WTC11 (cell line): ENCODE measurements at regions not wholly inside any gene's neighbourhood (a gene's known extent, or its start where the extent isn't known, plus 50 kb on each side); places are given as distances from the start of the nearest gene placed in this dataset.

Source experiments
- ATAC-seq: fragments of 200-7000 bp; cut with Tn5 transposase; 2 replicates; pipeline ENCODE4 v1.10.0; 2021; ENCODE audit warnings: mild to moderate bottlenecking, moderate library complexity
- CTCF ChIA-PET: fragments of 300-600 bp; sonication (Branson Sonifier 250); formaldehyde crosslinking; loops from one replicate; lab custom pipeline; 2021; ENCODE audit warnings: antibody characterized with exemption; lab: Charles Lee
- POLR2A ChIA-PET: fragments of 350-600 bp; sonication (Branson Sonifier 250); formaldehyde crosslinking; loops from one replicate; lab custom pipeline; 2021; ENCODE audit warnings: antibody characterized with exemption; lab: Charles Lee
- DNase-seq: peaks from one replicate; pipeline ENCODE4 v3.0.0; 2021; ENCODE audit warnings: low spot score
- H3K27ac Mint-ChIP-seq: 2 replicates; pipeline ENCODE4 v1.8.0; 2021; ENCODE audit warnings: mixed read lengths
- H3K27me3 Mint-ChIP-seq: 2 replicates; pipeline ENCODE4 v1.8.0; 2021; ENCODE audit warnings: low read depth, mild to moderate bottlenecking, moderate library complexity, mixed read lengths
- H3K36me3 Mint-ChIP-seq: 2 replicates; pipeline ENCODE4 v1.8.0; 2021; ENCODE audit warnings: mixed read lengths
- H3K4me1 Mint-ChIP-seq: 2 replicates; pipeline ENCODE4 v1.8.0; 2022; ENCODE audit warnings: mixed read lengths
- H3K4me3 Mint-ChIP-seq: 2 replicates; pipeline ENCODE4 v1.8.0; 2021; ENCODE audit warnings: mild to moderate bottlenecking, moderate library complexity, mixed read lengths
- H3K9me3 Mint-ChIP-seq: 2 replicates; pipeline ENCODE4 v1.8.0; 2021; ENCODE audit warnings: mixed read lengths
- EMX1 ChIP-seq: fragments of 250-450 bp; sonication (Bioruptor Pico); IDR thresholded peaks from 2 replicates; pipeline ENCODE4 v1.8.0; 2021; ENCODE audit warnings: mild to moderate bottlenecking
- HMGA2 ChIP-seq: fragments of 250-450 bp; sonication (Bioruptor Pico); IDR thresholded peaks from 2 replicates; pipeline ENCODE4 v1.4.0; 2021; ENCODE audit warnings: mild to moderate bottlenecking, moderate library complexity
- NR1H2 ChIP-seq: sonication (generic); formaldehyde crosslinking; IDR thresholded peaks from 2 replicates; pipeline ENCODE4 v1.9.0; 2021; ENCODE audit warnings: mild to moderate bottlenecking, moderate library complexity, missing genetic modification reagents
- NR3C1 ChIP-seq: sonication (generic); formaldehyde crosslinking; conservative IDR thresholded peaks from 2 replicates; pipeline ENCODE4 v1.8.1; 2023; ENCODE audit warnings: low read depth, mild to moderate bottlenecking, missing genetic modification reagents
- SMAD3 ChIP-seq: sonication (generic); formaldehyde crosslinking; IDR thresholded peaks from 2 replicates; pipeline ENCODE4 v1.8.0; 2022; ENCODE audit warnings: missing genetic modification reagents, mild to moderate bottlenecking, borderline replicate concordance
- ZNF138 ChIP-seq: sonication (generic); formaldehyde crosslinking; conservative IDR thresholded peaks from 2 replicates; pipeline ENCODE4 v1.8.1; 2022; ENCODE audit warnings: mild to moderate bottlenecking, moderate library complexity, missing genetic modification reagents
- TF ChIP-seq, protein P1 (sequence below): sonication (generic); formaldehyde crosslinking; IDR thresholded peaks from 2 replicates; pipeline ENCODE4 v1.8.1; 2023; ENCODE audit warnings: mild to moderate bottlenecking, missing genetic modification reagents, borderline replicate concordance
- TF ChIP-seq, protein P2 (sequence below): sonication (generic); formaldehyde crosslinking; IDR thresholded peaks from 2 replicates; pipeline ENCODE4 v1.8.0; 2023; ENCODE audit warnings: missing genetic modification reagents, mild to moderate bottlenecking, borderline replicate concordance
- TF ChIP-seq, protein P3 (sequence below): sonication (generic); formaldehyde crosslinking; IDR thresholded peaks from 2 replicates; pipeline ENCODE4 v1.8.1; 2023; ENCODE audit warnings: mild to moderate bottlenecking, moderate library complexity, missing genetic modification reagents
- TF ChIP-seq, protein P4 (sequence below): sonication (generic); formaldehyde crosslinking; IDR thresholded peaks from 2 replicates; pipeline ENCODE4 v1.8.1; 2023; ENCODE audit warnings: mild to moderate bottlenecking, missing genetic modification reagents
- TF ChIP-seq, protein P5 (sequence below): fragments of 250-450 bp; sonication (Bioruptor Pico); IDR thresholded peaks from 2 replicates; pipeline ENCODE4 v1.8.0; 2021; ENCODE audit warnings: mild to moderate bottlenecking
- TF ChIP-seq, protein P6 (sequence below): sonication (generic); formaldehyde crosslinking; IDR thresholded peaks from 2 replicates; pipeline ENCODE4 v1.8.0; 2022; ENCODE audit warnings: mild to moderate bottlenecking, missing genetic modification reagents
- TF ChIP-seq, protein P7 (sequence below): sonication (generic); formaldehyde crosslinking; conservative IDR thresholded peaks from 2 replicates; pipeline ENCODE4 v1.8.1; 2022; ENCODE audit warnings: mild to moderate bottlenecking, missing genetic modification reagents
- TF ChIP-seq, protein P8 (sequence below): sonication (generic); formaldehyde crosslinking; IDR thresholded peaks from 2 replicates; pipeline ENCODE4 v1.8.0; 2022; ENCODE audit warnings: missing genetic modification reagents

DNA sequence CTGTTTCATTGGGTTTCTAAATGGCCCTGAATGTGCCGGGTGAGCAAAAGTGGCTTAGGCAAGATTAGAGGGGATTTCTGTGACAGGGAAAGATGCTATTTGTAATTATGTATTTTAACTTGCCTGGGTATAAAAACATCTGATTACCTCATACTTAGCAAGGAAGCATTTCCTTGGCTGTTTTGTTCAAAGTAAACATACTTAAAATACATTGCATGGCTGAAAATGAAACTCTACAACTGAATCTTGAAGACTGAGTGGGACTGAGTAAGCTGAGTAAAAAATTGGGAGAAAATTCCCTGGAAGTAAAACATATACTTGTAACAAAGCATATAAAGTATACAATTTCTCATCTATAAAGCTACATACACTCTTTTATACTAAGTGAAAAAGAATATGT, 197.5 kb downstream of the IRX1 start (continued):
- TF ChIP-seq, protein P1, sequence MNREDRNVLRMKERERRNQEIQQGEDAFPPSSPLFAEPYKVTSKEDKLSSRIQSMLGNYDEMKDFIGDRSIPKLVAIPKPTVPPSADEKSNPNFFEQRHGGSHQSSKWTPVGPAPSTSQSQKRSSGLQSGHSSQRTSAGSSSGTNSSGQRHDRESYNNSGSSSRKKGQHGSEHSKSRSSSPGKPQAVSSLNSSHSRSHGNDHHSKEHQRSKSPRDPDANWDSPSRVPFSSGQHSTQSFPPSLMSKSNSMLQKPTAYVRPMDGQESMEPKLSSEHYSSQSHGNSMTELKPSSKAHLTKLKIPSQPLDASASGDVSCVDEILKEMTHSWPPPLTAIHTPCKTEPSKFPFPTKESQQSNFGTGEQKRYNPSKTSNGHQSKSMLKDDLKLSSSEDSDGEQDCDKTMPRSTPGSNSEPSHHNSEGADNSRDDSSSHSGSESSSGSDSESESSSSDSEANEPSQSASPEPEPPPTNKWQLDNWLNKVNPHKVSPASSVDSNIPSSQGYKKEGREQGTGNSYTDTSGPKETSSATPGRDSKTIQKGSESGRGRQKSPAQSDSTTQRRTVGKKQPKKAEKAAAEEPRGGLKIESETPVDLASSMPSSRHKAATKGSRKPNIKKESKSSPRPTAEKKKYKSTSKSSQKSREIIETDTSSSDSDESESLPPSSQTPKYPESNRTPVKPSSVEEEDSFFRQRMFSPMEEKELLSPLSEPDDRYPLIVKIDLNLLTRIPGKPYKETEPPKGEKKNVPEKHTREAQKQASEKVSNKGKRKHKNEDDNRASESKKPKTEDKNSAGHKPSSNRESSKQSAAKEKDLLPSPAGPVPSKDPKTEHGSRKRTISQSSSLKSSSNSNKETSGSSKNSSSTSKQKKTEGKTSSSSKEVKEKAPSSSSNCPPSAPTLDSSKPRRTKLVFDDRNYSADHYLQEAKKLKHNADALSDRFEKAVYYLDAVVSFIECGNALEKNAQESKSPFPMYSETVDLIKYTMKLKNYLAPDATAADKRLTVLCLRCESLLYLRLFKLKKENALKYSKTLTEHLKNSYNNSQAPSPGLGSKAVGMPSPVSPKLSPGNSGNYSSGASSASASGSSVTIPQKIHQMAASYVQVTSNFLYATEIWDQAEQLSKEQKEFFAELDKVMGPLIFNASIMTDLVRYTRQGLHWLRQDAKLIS (CRISPR knock-in tag): no peak
- TF ChIP-seq, protein P2, sequence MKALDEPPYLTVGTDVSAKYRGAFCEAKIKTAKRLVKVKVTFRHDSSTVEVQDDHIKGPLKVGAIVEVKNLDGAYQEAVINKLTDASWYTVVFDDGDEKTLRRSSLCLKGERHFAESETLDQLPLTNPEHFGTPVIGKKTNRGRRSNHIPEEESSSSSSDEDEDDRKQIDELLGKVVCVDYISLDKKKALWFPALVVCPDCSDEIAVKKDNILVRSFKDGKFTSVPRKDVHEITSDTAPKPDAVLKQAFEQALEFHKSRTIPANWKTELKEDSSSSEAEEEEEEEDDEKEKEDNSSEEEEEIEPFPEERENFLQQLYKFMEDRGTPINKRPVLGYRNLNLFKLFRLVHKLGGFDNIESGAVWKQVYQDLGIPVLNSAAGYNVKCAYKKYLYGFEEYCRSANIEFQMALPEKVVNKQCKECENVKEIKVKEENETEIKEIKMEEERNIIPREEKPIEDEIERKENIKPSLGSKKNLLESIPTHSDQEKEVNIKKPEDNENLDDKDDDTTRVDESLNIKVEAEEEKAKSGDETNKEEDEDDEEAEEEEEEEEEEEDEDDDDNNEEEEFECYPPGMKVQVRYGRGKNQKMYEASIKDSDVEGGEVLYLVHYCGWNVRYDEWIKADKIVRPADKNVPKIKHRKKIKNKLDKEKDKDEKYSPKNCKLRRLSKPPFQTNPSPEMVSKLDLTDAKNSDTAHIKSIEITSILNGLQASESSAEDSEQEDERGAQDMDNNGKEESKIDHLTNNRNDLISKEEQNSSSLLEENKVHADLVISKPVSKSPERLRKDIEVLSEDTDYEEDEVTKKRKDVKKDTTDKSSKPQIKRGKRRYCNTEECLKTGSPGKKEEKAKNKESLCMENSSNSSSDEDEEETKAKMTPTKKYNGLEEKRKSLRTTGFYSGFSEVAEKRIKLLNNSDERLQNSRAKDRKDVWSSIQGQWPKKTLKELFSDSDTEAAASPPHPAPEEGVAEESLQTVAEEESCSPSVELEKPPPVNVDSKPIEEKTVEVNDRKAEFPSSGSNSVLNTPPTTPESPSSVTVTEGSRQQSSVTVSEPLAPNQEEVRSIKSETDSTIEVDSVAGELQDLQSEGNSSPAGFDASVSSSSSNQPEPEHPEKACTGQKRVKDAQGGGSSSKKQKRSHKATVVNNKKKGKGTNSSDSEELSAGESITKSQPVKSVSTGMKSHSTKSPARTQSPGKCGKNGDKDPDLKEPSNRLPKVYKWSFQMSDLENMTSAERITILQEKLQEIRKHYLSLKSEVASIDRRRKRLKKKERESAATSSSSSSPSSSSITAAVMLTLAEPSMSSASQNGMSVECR (CRISPR knock-in tag): no peak
- TF ChIP-seq, protein P3, sequence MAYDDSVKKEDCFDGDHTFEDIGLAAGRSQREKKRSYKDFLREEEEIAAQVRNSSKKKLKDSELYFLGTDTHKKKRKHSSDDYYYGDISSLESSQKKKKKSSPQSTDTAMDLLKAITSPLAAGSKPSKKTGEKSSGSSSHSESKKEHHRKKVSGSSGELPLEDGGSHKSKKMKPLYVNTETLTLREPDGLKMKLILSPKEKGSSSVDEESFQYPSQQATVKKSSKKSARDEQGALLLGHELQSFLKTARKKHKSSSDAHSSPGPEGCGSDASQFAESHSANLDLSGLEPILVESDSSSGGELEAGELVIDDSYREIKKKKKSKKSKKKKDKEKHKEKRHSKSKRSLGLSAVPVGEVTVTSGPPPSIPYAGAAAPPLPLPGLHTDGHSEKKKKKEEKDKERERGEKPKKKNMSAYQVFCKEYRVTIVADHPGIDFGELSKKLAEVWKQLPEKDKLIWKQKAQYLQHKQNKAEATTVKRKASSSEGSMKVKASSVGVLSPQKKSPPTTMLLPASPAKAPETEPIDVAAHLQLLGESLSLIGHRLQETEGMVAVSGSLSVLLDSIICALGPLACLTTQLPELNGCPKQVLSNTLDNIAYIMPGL (CRISPR knock-in tag): no peak

DNA sequence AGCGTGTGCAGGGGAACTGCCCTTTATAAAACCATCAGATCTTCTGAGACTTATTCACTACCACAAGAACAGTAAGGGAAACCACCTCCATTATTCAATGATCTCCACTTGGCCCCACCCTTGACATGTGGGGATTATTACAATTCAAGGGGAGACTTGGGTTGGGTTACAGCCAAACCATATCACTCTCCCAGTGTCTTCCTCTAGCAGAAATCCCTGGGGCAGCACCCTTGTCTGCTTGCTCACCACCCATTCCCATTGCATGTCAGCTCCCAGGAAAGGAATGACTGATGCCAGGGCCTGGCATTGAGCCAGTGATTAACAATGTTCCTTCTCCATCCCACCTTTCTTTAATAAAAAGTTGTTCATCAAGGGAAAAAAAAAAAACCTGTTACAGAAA, 199.0 kb downstream of the IRX1 start:
- ChIA-PET CTCF (no interaction called here), POLR2A (no interaction called here)
- H3K27me3 Mint-ChIP-seq: peaks cover 7% of the 10 kb centered on the region
- H3K9me3 Mint-ChIP-seq: peaks cover 28% of the 10 kb centered on the region
- no peak overlapping the region for H3K27ac Mint-ChIP-seq
- TF ChIP-seq NR3C1: no peak
- TF ChIP-seq, protein P4, sequence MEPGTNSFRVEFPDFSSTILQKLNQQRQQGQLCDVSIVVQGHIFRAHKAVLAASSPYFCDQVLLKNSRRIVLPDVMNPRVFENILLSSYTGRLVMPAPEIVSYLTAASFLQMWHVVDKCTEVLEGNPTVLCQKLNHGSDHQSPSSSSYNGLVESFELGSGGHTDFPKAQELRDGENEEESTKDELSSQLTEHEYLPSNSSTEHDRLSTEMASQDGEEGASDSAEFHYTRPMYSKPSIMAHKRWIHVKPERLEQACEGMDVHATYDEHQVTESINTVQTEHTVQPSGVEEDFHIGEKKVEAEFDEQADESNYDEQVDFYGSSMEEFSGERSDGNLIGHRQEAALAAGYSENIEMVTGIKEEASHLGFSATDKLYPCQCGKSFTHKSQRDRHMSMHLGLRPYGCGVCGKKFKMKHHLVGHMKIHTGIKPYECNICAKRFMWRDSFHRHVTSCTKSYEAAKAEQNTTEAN (CRISPR knock-in tag): no peak
- no peak for TF ChIP-seq ZNF138 (CRISPR knock-in tag)
- TF ChIP-seq, protein P5, sequence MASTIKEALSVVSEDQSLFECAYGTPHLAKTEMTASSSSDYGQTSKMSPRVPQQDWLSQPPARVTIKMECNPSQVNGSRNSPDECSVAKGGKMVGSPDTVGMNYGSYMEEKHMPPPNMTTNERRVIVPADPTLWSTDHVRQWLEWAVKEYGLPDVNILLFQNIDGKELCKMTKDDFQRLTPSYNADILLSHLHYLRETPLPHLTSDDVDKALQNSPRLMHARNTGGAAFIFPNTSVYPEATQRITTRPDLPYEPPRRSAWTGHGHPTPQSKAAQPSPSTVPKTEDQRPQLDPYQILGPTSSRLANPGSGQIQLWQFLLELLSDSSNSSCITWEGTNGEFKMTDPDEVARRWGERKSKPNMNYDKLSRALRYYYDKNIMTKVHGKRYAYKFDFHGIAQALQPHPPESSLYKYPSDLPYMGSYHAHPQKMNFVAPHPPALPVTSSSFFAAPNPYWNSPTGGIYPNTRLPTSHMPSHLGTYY (CRISPR knock-in tag): no peak
- no peak for TF ChIP-seq NR1H2 (CRISPR knock-in tag)
- TF ChIP-seq HMGA2: no peak
- TF ChIP-seq, protein P6, sequence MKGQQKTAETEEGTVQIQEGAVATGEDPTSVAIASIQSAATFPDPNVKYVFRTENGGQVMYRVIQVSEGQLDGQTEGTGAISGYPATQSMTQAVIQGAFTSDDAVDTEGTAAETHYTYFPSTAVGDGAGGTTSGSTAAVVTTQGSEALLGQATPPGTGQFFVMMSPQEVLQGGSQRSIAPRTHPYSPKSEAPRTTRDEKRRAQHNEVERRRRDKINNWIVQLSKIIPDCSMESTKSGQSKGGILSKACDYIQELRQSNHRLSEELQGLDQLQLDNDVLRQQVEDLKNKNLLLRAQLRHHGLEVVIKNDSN (CRISPR knock-in tag): no peak
- TF ChIP-seq SMAD3: no peak
- TF ChIP-seq, protein P7, sequence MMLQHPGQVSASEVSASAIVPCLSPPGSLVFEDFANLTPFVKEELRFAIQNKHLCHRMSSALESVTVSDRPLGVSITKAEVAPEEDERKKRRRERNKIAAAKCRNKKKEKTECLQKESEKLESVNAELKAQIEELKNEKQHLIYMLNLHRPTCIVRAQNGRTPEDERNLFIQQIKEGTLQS (CRISPR knock-in tag): no peak
- TF ChIP-seq, protein P8, sequence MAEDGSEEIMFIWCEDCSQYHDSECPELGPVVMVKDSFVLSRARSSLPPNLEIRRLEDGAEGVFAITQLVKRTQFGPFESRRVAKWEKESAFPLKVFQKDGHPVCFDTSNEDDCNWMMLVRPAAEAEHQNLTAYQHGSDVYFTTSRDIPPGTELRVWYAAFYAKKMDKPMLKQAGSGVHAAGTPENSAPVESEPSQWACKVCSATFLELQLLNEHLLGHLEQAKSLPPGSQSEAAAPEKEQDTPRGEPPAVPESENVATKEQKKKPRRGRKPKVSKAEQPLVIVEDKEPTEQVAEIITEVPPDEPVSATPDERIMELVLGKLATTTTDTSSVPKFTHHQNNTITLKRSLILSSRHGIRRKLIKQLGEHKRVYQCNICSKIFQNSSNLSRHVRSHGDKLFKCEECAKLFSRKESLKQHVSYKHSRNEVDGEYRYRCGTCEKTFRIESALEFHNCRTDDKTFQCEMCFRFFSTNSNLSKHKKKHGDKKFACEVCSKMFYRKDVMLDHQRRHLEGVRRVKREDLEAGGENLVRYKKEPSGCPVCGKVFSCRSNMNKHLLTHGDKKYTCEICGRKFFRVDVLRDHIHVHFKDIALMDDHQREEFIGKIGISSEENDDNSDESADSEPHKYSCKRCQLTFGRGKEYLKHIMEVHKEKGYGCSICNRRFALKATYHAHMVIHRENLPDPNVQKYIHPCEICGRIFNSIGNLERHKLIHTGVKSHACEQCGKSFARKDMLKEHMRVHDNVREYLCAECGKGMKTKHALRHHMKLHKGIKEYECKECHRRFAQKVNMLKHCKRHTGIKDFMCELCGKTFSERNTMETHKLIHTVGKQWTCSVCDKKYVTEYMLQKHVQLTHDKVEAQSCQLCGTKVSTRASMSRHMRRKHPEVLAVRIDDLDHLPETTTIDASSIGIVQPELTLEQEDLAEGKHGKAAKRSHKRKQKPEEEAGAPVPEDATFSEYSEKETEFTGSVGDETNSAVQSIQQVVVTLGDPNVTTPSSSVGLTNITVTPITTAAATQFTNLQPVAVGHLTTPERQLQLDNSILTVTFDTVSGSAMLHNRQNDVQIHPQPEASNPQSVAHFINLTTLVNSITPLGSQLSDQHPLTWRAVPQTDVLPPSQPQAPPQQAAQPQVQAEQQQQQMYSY (CRISPR knock-in tag): no peak
- TF ChIP-seq EMX1 (CRISPR knock-in tag): no peak
- DNase-seq (no peak), ATAC-seq (no peak)
- H3K4me3 Mint-ChIP-seq: no peak overlapping the region
- H3K4me1 Mint-ChIP-seq: peaks cover 32% of the 10 kb centered on the region
- H3K36me3 Mint-ChIP-seq: peaks cover 24% of the 10 kb centered on the region
